ENCODE measurements at regions not wholly inside any gene's neighbourhood (a gene's known extent, or its start where the extent isn't known, plus 50 kb on each side); places are given as distances from the start of the nearest gene placed in this dataset.

DNA sequence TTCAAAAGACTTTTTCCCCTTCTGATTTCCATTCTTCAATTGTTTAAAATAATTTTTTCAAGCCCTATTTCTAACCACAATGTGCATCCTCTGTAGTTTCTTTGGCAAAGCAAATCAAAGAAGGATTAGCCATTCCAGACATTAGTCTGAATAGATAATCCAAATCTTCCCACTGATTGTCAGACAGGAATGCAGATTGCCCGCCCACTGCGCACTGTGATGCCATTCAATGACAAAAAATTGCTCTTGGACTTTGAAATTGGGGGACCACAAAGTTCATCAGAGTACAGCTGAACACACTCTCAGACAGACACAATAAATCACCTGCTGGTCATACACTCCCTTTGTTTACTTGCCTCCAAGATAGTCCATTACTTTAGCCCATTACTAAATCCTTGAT is 216.5 kb upstream of the DKK2 start:
- TF ChIP-seq CTCF (IDR thresholded peaks at IDR 0.05) (no peak), POLR2A (IDR thresholded peaks at IDR 0.05) (no peak)
